Natural killer cell (primary cell): ENCODE measurements at regions not wholly inside any gene's neighbourhood (a gene's known extent, or its start where the extent isn't known, plus 50 kb on each side); places are given as distances from the start of the nearest gene placed in this dataset.

Source experiments
- ATAC-seq, 3 donors: fragments of 150-1000 bp in 2 of 3; fragments of 200-7000 bp in 1 of 3; cut with Tn5 transposase; 1 replicate in 1 of 3; 2 replicates in 2 of 3; pipeline ENCODE4 v1.10.0; 2021; ENCODE audit warnings: mild to moderate bottlenecking in 2 of 3, moderate library complexity in 2 of 3
- DNase-seq, 2 donors: peaks; one replicate each; pipeline versions ENCODE4 v3.0.0 to v3.0.0-alpha.2; 2013 to 2021; ENCODE audit warnings: mixed read lengths in 1 of 2
- H3K27ac ChIP-seq: one replicate; pipeline ENCODE4 v1.5.1; 2013; ENCODE audit warnings: mild to moderate bottlenecking, low read length
- H3K27me3 ChIP-seq: one replicate; pipeline ENCODE4 v1.6.1; 2013; ENCODE audit warnings: low read length; ENCODE audit not compliant: control insufficient read depth, insufficient read depth
- H3K36me3 ChIP-seq: one replicate; pipeline ENCODE4 v1.6.1; 2013; ENCODE audit warnings: low read length; ENCODE audit not compliant: control insufficient read depth, insufficient read depth
- H3K4me1 ChIP-seq: one replicate; pipeline ENCODE4 v1.6.1; 2013; ENCODE audit warnings: low read length; ENCODE audit not compliant: control insufficient read depth, insufficient read depth
- H3K4me3 ChIP-seq: one replicate; pipeline ENCODE4 v1.5.1; 2013; ENCODE audit warnings: low read length
- H3K9me3 ChIP-seq: one replicate; pipeline ENCODE4 v1.6.1; 2013; ENCODE audit warnings: low read length; ENCODE audit not compliant: control insufficient read depth, insufficient read depth
- H3K27ac Mint-ChIP-seq, 2 donors: one replicate each; pipeline ENCODE4 v1.8.0; 2022; ENCODE audit warnings: mild to moderate bottlenecking in 2 of 2, mixed read lengths in 2 of 2, moderate library complexity in 1 of 2
- H3K27me3 Mint-ChIP-seq, 2 donors: one replicate each; pipeline ENCODE4 v1.8.0; 2022; ENCODE audit warnings: low read depth in 2 of 2, mixed read lengths in 2 of 2
- H3K36me3 Mint-ChIP-seq: one replicate; pipeline ENCODE4 v1.8.0; 2022; ENCODE audit warnings: mixed read lengths
- H3K4me1 Mint-ChIP-seq, 2 donors: one replicate each; pipeline ENCODE4 v1.8.0; 2022; ENCODE audit warnings: mixed read lengths in 2 of 2
- H3K4me3 Mint-ChIP-seq: one replicate; pipeline ENCODE4 v1.8.0; 2022; ENCODE audit warnings: mild to moderate bottlenecking, moderate library complexity, mixed read lengths
- H3K9me3 Mint-ChIP-seq, 2 donors: one replicate each; pipeline ENCODE4 v1.8.0; 2022; ENCODE audit warnings: mixed read lengths in 2 of 2
- CTCF ChIP-seq: fragments of 200-600 bp; IDR thresholded peaks from one replicate; pipeline ENCODE4 v1.8.0; 2022; ENCODE audit warnings: antibody characterized with exemption
- WGBS: methylation state at CpG from one replicate; pipeline ENCODE4 v1.1.7; 2013; ENCODE audit warnings: missing lambda C conversion rate; ENCODE audit not compliant: insufficient coverage; 5-methylcytosine and 5-hydroxymethylcytosine counted together
- intact Hi-C: fragments of 100-400 bp; cut with micrococcal nuclease; formaldehyde crosslinking; loops from one replicate; pipeline ENCODE4 v1.14.2; 2022

GRCh38 chr1:216841165-216841564 is 117.9 kb upstream of the ESRRG start:
- Histone ChIP-seq H3K36me3 (no peaks in the 10 kb centered on the region), H3K27ac (no peak overlapping the region), H3K9me3 (peaks cover 3% of the 10 kb centered on the region), H3K27me3 (no peaks in the 10 kb centered on the region), H3K4me1 (no peaks in the 10 kb centered on the region), H3K4me3 (no peak overlapping the region)
- no peak for TF ChIP-seq CTCF
- no peaks in the 10 kb centered on the region for H3K36me3 Mint-ChIP-seq
- intact Hi-C loops, result no loop called here
- no peaks in the 10 kb centered on the region for H3K27me3 Mint-ChIP-seq
- ATAC-seq, result no peak
- no peak overlapping the region for H3K4me3 Mint-ChIP-seq
- H3K9me3 Mint-ChIP-seq, result peaks cover 9 to 13% of the 10 kb centered on the region in 2 donors
- no peak overlapping the region for H3K27ac Mint-ChIP-seq
- DNase-seq, result no peak
- WGBS, result 91% methylated on average over 3 of the region's 3 CpGs
- H3K4me1 Mint-ChIP-seq, result no peaks in the 10 kb centered on the region

DNA sequence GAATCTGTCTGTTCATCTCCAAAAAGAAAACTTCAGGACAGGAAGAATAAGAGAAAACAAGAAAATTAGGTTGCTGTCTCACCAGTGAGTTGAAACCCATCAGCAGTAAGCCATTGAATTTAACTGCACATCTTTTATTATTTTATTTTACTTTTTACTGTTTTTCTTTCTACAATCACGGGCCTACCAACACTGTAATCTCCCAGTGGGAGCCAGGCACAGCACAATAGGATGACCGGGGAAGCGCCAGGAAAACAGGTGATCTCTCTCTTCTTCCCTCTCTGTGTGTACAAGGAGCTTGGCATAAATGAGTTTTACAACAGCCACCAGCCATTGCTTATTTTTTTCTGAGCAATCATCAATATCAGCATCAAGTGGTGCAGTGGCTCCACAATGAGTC is 113.1 kb upstream of the ESRRG start:
- H3K27me3 ChIP-seq, result no peaks in the 10 kb centered on the region
- intact Hi-C loops, result no loop called here
- H3K27ac ChIP-seq, result no peak overlapping the region
- no peak for ATAC-seq
- no peaks in the 10 kb centered on the region for H3K4me1 ChIP-seq
- Mint-ChIP-seq H3K27ac (no peak overlapping the region), H3K4me1 (no peaks in the 10 kb centered on the region), H3K27me3 (no peaks in the 10 kb centered on the region), H3K36me3 (no peaks in the 10 kb centered on the region), H3K9me3 (peaks cover 9 to 21% of the 10 kb centered on the region in 2 donors), H3K4me3 (no peak overlapping the region)
- TF ChIP-seq CTCF, result no peak
- no peaks in the 10 kb centered on the region for H3K36me3 ChIP-seq
- whole genome bisulfite sequencing, result 76% methylated on average over 3 of the region's 3 CpGs
- DNase-seq, result no peak
- no peak overlapping the region for H3K4me3 ChIP-seq
- H3K9me3 ChIP-seq, result peaks cover 3% of the 10 kb centered on the region

DNA sequence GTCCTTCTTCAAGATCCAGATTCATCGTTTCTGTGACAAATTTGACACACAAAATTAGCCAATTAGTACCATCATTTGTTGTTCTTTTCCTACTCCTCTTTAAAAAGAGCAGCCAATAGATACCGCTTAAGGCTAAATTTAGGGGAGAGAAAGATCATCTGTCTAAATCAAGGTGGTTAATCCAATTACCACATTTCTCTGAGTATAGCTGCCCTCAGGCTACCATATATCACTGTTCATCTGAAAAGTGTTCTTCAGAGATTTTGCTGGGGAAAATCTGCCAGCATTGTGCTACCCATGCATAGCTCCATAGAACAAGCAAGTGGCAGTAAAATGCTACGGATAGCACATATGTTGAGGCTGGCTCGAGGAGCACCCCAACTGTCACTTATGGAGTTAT is 110.3 kb upstream of the ESRRG start:
- intact Hi-C loops, result no loop called here
- H3K4me3 ChIP-seq, result no peak overlapping the region
- no peak overlapping the region for H3K27ac Mint-ChIP-seq
- peaks cover 5 to 15% of the 10 kb centered on the region in 2 donors for H3K9me3 Mint-ChIP-seq
- H3K36me3 Mint-ChIP-seq, result no peaks in the 10 kb centered on the region
- H3K27me3 ChIP-seq, result no peaks in the 10 kb centered on the region
- H3K27ac ChIP-seq, result no peak overlapping the region
- H3K9me3 ChIP-seq, result peaks cover 3% of the 10 kb centered on the region
- no peaks in the 10 kb centered on the region for H3K4me1 Mint-ChIP-seq
- TF ChIP-seq CTCF, result no peak
- ATAC-seq (no peak), DNase-seq (no peak)
- no peaks in the 10 kb centered on the region for H3K36me3 ChIP-seq
- no peaks in the 10 kb centered on the region for H3K27me3 Mint-ChIP-seq
- no peak overlapping the region for H3K4me3 Mint-ChIP-seq
- WGBS, result 88% methylated on average over 2 of the region's 4 CpGs
- no peaks in the 10 kb centered on the region for H3K4me1 ChIP-seq

GRCh38 chr1:216832192-216832591 is 109.0 kb upstream of the ESRRG start:
- H3K36me3 Mint-ChIP-seq, result no peaks in the 10 kb centered on the region
- no peaks in the 10 kb centered on the region for H3K4me1 Mint-ChIP-seq
- no peak overlapping the region for H3K4me3 Mint-ChIP-seq
- TF ChIP-seq CTCF, result no peak
- Histone ChIP-seq H3K4me1 (no peaks in the 10 kb centered on the region), H3K9me3 (no peaks in the 10 kb centered on the region), H3K27ac (no peak overlapping the region), H3K36me3 (no peaks in the 10 kb centered on the region), H3K4me3 (no peak overlapping the region), H3K27me3 (no peaks in the 10 kb centered on the region)
- intact Hi-C loops, result no loop called here
- H3K27me3 Mint-ChIP-seq, result no peaks in the 10 kb centered on the region
- no peak overlapping the region for H3K27ac Mint-ChIP-seq
- peaks cover 8 to 14% of the 10 kb centered on the region in 2 donors for H3K9me3 Mint-ChIP-seq
- 83% methylated on average over 3 of the region's 3 CpGs for WGBS
- ATAC-seq (no peak), DNase-seq (no peak)
